ENCODE measurements at regions not wholly inside any gene's neighbourhood (a gene's known extent, or its start where the extent isn't known, plus 50 kb on each side); places are given as distances from the start of the nearest gene placed in this dataset.
"Not testable (repeated sequence)": the region's sequence is repeated elsewhere in the genome, so short reads cannot be mapped to it uniquely, and the experiment has no call there.

GRCh38 chr2:142827170-142827569 lies 50.3 kb upstream of the KYNU start:
- DNase-seq (ENCODE audit: extremely low spot score, insufficient read length, low read depth) (no peak), FAIRE-seq (no peak)

GRCh38 chr2:142825861-142826260 lies 51.6 kb upstream of the KYNU start:
- DNase-seq (ENCODE audit: extremely low spot score, insufficient read length, low read depth) (no peak), FAIRE-seq (no peak)

- no peak for FAIRE-seq
- DNase-seq (ENCODE audit: extremely low spot score, insufficient read length, low read depth), result no peak
These were observed 52.7 kb upstream of the KYNU start for GRCh38 chr2:142824756-142825155.

- no peak for DNase-seq (ENCODE audit: extremely low spot score, insufficient read length, low read depth)
- no peak for FAIRE-seq
These were observed 55.3 kb upstream of the KYNU start for GRCh38 chr2:142822190-142822589.

- DNase-seq (ENCODE audit: extremely low spot score, insufficient read length, low read depth) (no peak), FAIRE-seq (no peak)
These were observed 58.1 kb upstream of the KYNU start for GRCh38 chr2:142819411-142819810.

GRCh38 chr2:142815375-142815774 lies 62.1 kb upstream of the KYNU start:
- DNase-seq (ENCODE audit: extremely low spot score, insufficient read length, low read depth) (no peak), FAIRE-seq (no peak)

- DNase-seq (ENCODE audit: extremely low spot score, insufficient read length, low read depth) (no peak), FAIRE-seq (no peak)
These were observed 63.3 kb upstream of the KYNU start for GRCh38 chr2:142813830-142814829.

- FAIRE-seq; DNase-seq (ENCODE audit: extremely low spot score, insufficient read length, low read depth): not testable (repeated sequence)
These were observed 65.8 kb upstream of the KYNU start for GRCh38 chr2:142811644-142812043.

- no peak for FAIRE-seq
- no peak for DNase-seq (ENCODE audit: extremely low spot score, insufficient read length, low read depth)
These were observed 72.2 kb upstream of the KYNU start for GRCh38 chr2:142805244-142805643.

- FAIRE-seq (no peak), DNase-seq (ENCODE audit: extremely low spot score, insufficient read length, low read depth) (no peak)
These were observed 74.3 kb upstream of the KYNU start for GRCh38 chr2:142803158-142803557.

GRCh38 chr2:142796588-142796987 lies 80.9 kb upstream of the KYNU start:
- FAIRE-seq (no peak), DNase-seq (ENCODE audit: extremely low spot score, insufficient read length, low read depth) (no peak)

- DNase-seq (ENCODE audit: extremely low spot score, insufficient read length, low read depth) (no peak), FAIRE-seq (no peak)
These were observed 81.3 kb upstream of the KYNU start for GRCh38 chr2:142796161-142796560.

- FAIRE-seq, result no peak
These were observed 82.6 kb upstream of the KYNU start for GRCh38 chr2:142794850-142795249.

GRCh38 chr2:142792328-142792727 lies 85.1 kb upstream of the KYNU start:
- DNase-seq (ENCODE audit: extremely low spot score, insufficient read length, low read depth); FAIRE-seq: not testable (repeated sequence)

More at GRCh38 chr2:142794850-142795249, 82.6 kb upstream of the KYNU start:
- DNase-seq (ENCODE audit: extremely low spot score, insufficient read length, low read depth), result no peak

- DNase-seq (ENCODE audit: extremely low spot score, insufficient read length, low read depth) (no peak), FAIRE-seq (no peak)
These were observed 86.1 kb upstream of the KYNU start for GRCh38 chr2:142791335-142791734.

GRCh38 chr2:142786918-142787702 lies 90.4 kb upstream of the KYNU start:
- no peak for FAIRE-seq
- no peak for DNase-seq (ENCODE audit: extremely low spot score, insufficient read length, low read depth)

GRCh38 chr2:142782942-142783443 lies 94.5 kb upstream of the KYNU start:
- FAIRE-seq (no peak), DNase-seq (ENCODE audit: extremely low spot score, insufficient read length, low read depth) (no peak)

GRCh38 chr2:142781146-142781545 lies 96.3 kb upstream of the KYNU start:
- no peak for DNase-seq (ENCODE audit: extremely low spot score, insufficient read length, low read depth)
- FAIRE-seq, result no peak

- no peak for FAIRE-seq
- no peak for DNase-seq (ENCODE audit: extremely low spot score, insufficient read length, low read depth)
These were observed 99.2 kb upstream of the KYNU start for GRCh38 chr2:142778289-142778688.

- DNase-seq (ENCODE audit: extremely low spot score, insufficient read length, low read depth), result no peak
- FAIRE-seq, result no peak
These were observed 99.7 kb upstream of the KYNU start for GRCh38 chr2:142777742-142778141.

GRCh38 chr2:142769761-142770160 lies 107.7 kb upstream of the KYNU start:
- no peak for DNase-seq (ENCODE audit: extremely low spot score, insufficient read length, low read depth)
- no peak for FAIRE-seq

Measured in GM18507 (cell line).